H9 (cell line): ENCODE measurements at regions not wholly inside any gene's neighbourhood (a gene's known extent, or its start where the extent isn't known, plus 50 kb on each side); places are given as distances from the start of the nearest gene placed in this dataset.

Experiments
- DNase-seq: peaks from one replicate; pipeline ENCODE4 v3.0.0-alpha.2; 2017
- H2AFZ ChIP-seq: one replicate; pipeline ENCODE4 v1.6.1; 2013; ENCODE audit warnings: mild to moderate bottlenecking, low read length, control low read depth, moderate library complexity
- H2AK5ac ChIP-seq: 2 replicates; pipeline ENCODE4 v1.6.1; 2013; ENCODE audit warnings: low read length, control low read depth, mixed read lengths; ENCODE audit not compliant: insufficient read length
- H2BK120ac ChIP-seq: one replicate; pipeline ENCODE4 v1.6.1; 2013; ENCODE audit warnings: low read depth, mild to moderate bottlenecking, low read length, control low read depth, inconsistent platforms; ENCODE audit not compliant: poor library complexity, severe bottlenecking
- H2BK12ac ChIP-seq: 2 replicates; pipeline ENCODE4 v1.6.1; 2013; ENCODE audit warnings: low read length, control low read depth, mixed read lengths, low read depth; ENCODE audit not compliant: insufficient read length
- H2BK15ac ChIP-seq: 2 replicates; pipeline ENCODE4 v1.6.1; 2013; ENCODE audit warnings: low read depth, low read length, control low read depth
- H2BK20ac ChIP-seq: one replicate; pipeline ENCODE4 v1.6.1; 2013; ENCODE audit warnings: low read depth, mild to moderate bottlenecking, low read length, control low read depth, inconsistent platforms; ENCODE audit not compliant: poor library complexity, severe bottlenecking
- H2BK5ac ChIP-seq: 2 replicates; pipeline ENCODE4 v1.6.1; 2013; ENCODE audit warnings: low read length, control low read depth, mixed read lengths; ENCODE audit not compliant: insufficient read length
- H3K14ac ChIP-seq: 2 replicates; pipeline ENCODE4 v1.6.1; 2013; ENCODE audit warnings: low read length, control low read depth; ENCODE audit not compliant: insufficient read depth
- H3K18ac ChIP-seq: 2 replicates; pipeline ENCODE4 v1.6.1; 2013; ENCODE audit warnings: low read depth, mild to moderate bottlenecking, mixed read lengths, low read length, control low read depth; ENCODE audit not compliant: insufficient read length
- H3K23ac ChIP-seq: 2 replicates; pipeline ENCODE4 v1.6.1; 2013; ENCODE audit warnings: low read length, control low read depth, mixed read lengths, low read depth; ENCODE audit not compliant: insufficient read length
- H3K23me2 ChIP-seq: 2 replicates; pipeline ENCODE4 v1.6.1; 2013; ENCODE audit warnings: low read depth, mild to moderate bottlenecking, mixed read lengths, low read length, control low read depth; ENCODE audit not compliant: insufficient read length, poor library complexity, severe bottlenecking
- H3K27ac ChIP-seq: 2 replicates; pipeline ENCODE4 v1.5.1; 2013; ENCODE audit warnings: low read length, control low read depth, mixed read lengths, low read depth; ENCODE audit not compliant: insufficient read length
- H3K27me3 ChIP-seq: 2 replicates; pipeline ENCODE4 v1.6.1; 2013; ENCODE audit warnings: low read length, control low read depth, inconsistent platforms; ENCODE audit not compliant: insufficient read depth
- H3K4ac ChIP-seq: 2 replicates; pipeline ENCODE4 v1.6.1; 2013; ENCODE audit warnings: low read depth, mild to moderate bottlenecking, control low read depth, inconsistent platforms, low read length, moderate library complexity
- H3K4me1 ChIP-seq: 2 replicates; pipeline ENCODE4 v1.6.1; 2013; ENCODE audit warnings: low read length, control low read depth, inconsistent platforms; ENCODE audit not compliant: insufficient read depth
- H3K4me2 ChIP-seq: 2 replicates; pipeline ENCODE4 v1.6.1; 2013; ENCODE audit warnings: low read length, control low read depth, mixed read lengths; ENCODE audit not compliant: insufficient read length, insufficient read depth
- H3K56ac ChIP-seq: 2 replicates; pipeline ENCODE4 v1.6.1; 2013; ENCODE audit warnings: low read depth, mild to moderate bottlenecking, mixed read lengths, low read length, control low read depth; ENCODE audit not compliant: insufficient read length
- H3K79me1 ChIP-seq: 2 replicates; pipeline ENCODE4 v1.6.1; 2013; ENCODE audit warnings: low read depth, mild to moderate bottlenecking, moderate library complexity, low read length, control low read depth, inconsistent platforms; ENCODE audit not compliant: insufficient read depth, poor library complexity, severe bottlenecking
- H3K79me2 ChIP-seq: 2 replicates; pipeline ENCODE4 v1.6.1; 2013; ENCODE audit warnings: low read length, control low read depth, inconsistent platforms; ENCODE audit not compliant: insufficient read depth
- H3K9ac ChIP-seq: 2 replicates; pipeline ENCODE4 v1.6.1; 2013; ENCODE audit warnings: low read length, control low read depth, mixed read lengths; ENCODE audit not compliant: insufficient read length; ENCODE audit errors: extremely low read depth
- H3K9me3 ChIP-seq: one replicate; pipeline ENCODE4 v1.6.1; 2013; ENCODE audit warnings: low read depth, low read length, inconsistent platforms; ENCODE audit not compliant: control insufficient read depth
- H3T11ph ChIP-seq: one replicate; pipeline ENCODE4 v1.6.1; 2013; ENCODE audit warnings: mild to moderate bottlenecking, low read length, control low read depth, inconsistent platforms
- H4K20me1 ChIP-seq: one replicate; pipeline ENCODE4 v1.6.1; 2013; ENCODE audit not compliant: control insufficient read depth, insufficient read length, insufficient read depth
- H4K5ac ChIP-seq: 2 replicates; pipeline ENCODE4 v1.6.1; 2013; ENCODE audit warnings: low read depth, mild to moderate bottlenecking, mixed read lengths, low read length, control low read depth; ENCODE audit not compliant: insufficient read length
- H4K8ac ChIP-seq: replicated peaks from 2 replicates; pipeline ENCODE4 v1.6.1; 2013; ENCODE audit warnings: low read length, control low read depth, mixed read lengths, low read depth; ENCODE audit not compliant: insufficient read length
- H4K91ac ChIP-seq: 2 replicates; pipeline ENCODE4 v1.6.1; 2013; ENCODE audit warnings: low read depth, mild to moderate bottlenecking, moderate library complexity, mixed read lengths, low read length, control low read depth; ENCODE audit not compliant: insufficient read length
- H3K27ac Mint-ChIP-seq, 3 experiments: 2 replicates in 2 of 3; 3 replicates in 1 of 3; pipeline ENCODE4 v1.8.0; 2020 to 2021; ENCODE audit warnings: mixed read lengths in 3 of 3, mild to moderate bottlenecking in 1 of 3, moderate library complexity in 1 of 3
- H3K27me3 Mint-ChIP-seq: 2 replicates; pipeline ENCODE4 v1.8.0; 2021; ENCODE audit warnings: low read depth, mild to moderate bottlenecking, moderate library complexity, mixed read lengths
- H3K36me3 Mint-ChIP-seq, 3 experiments: 2 replicates in 2 of 3; 3 replicates in 1 of 3; pipeline ENCODE4 v1.8.0; 2020 to 2021; ENCODE audit warnings: low read depth in 3 of 3, mixed read lengths in 3 of 3; ENCODE audit not compliant: insufficient read depth in 1 of 3
- H3K4me1 Mint-ChIP-seq, 2 experiments: 2 replicates each; pipeline ENCODE4 v1.8.0; 2020; ENCODE audit warnings: mixed read lengths in 2 of 2
- H3K4me3 Mint-ChIP-seq, 2 experiments: 2 replicates in 1 of 2; 3 replicates in 1 of 2; pipeline ENCODE4 v1.8.0; 2020 to 2021; ENCODE audit warnings: mild to moderate bottlenecking in 2 of 2, mixed read lengths in 2 of 2, moderate library complexity in 1 of 2
- H3K9me3 Mint-ChIP-seq, 2 experiments: 2 replicates in 1 of 2; 3 replicates in 1 of 2; pipeline ENCODE4 v1.8.0; 2020; ENCODE audit warnings: mild to moderate bottlenecking in 2 of 2, mixed read lengths in 2 of 2, moderate library complexity in 1 of 2
- CTCF ChIP-seq: fragments of 200-600 bp; sonication (generic); conservative IDR thresholded peaks from 3 replicates; pipeline ENCODE4 v1.8.0; 2021; ENCODE audit warnings: antibody characterized with exemption, mild to moderate bottlenecking
- WGBS: extraction: QIAGEN DNeasy Blood & Tissue Kit; methylation state at CpG from one replicate; pipeline ENCODE4 v1.1.7; 2013; ENCODE audit warnings: missing lambda C conversion rate, low lambda C conversion rate, mixed read lengths; ENCODE audit not compliant: insufficient read length; ENCODE audit errors: extremely low coverage; 5-methylcytosine and 5-hydroxymethylcytosine counted together

GRCh38 chr1:79109445-79109844, 102.9 kb upstream of the ADGRL4 start:
- Mint-ChIP-seq H3K36me3 (no peaks in the 10 kb centered on the region; a peak in 2 of 7 replicates), H3K4me3 (no peak overlapping the region), H3K4me1 (no peaks in the 10 kb centered on the region), H3K9me3 (peaks cover 2 to 4% of the 10 kb centered on the region in 2 experiments; a peak in 1 of 5 replicates), H3K27me3 (no peaks in the 10 kb centered on the region), H3K27ac (no peak overlapping the region)
- no peaks in the 10 kb centered on the region for H3K9me3 ChIP-seq
- no peaks in the 10 kb centered on the region for H3K4me1 ChIP-seq
- no peak overlapping the region for H2BK15ac ChIP-seq
- no peak overlapping the region for H3K23ac ChIP-seq
- no peak overlapping the region for H4K8ac ChIP-seq
- no peak for DNase-seq
- H3K14ac ChIP-seq, result no peak overlapping the region
- no peak overlapping the region for H2AK5ac ChIP-seq
- H3K4me2 ChIP-seq, result no peak overlapping the region
- no peak overlapping the region for H2BK120ac ChIP-seq
- H2BK12ac ChIP-seq, result no peak overlapping the region
- no CpG with 5 or more reads among the region's 1 CpG for WGBS
- no peaks in the 10 kb centered on the region for H3K27me3 ChIP-seq
- no peaks in the 10 kb centered on the region for H3K23me2 ChIP-seq
- H3K18ac ChIP-seq, result no peak overlapping the region
- no peaks in the 10 kb centered on the region for H3K79me2 ChIP-seq
- no peaks in the 10 kb centered on the region for H3K79me1 ChIP-seq
- H2BK20ac ChIP-seq, result no peak overlapping the region
- TF ChIP-seq CTCF, result no peak
- no peak overlapping the region for H3T11ph ChIP-seq
- no peak overlapping the region for H3K9ac ChIP-seq
- no peak overlapping the region for H4K91ac ChIP-seq
- no peak overlapping the region for H2AFZ ChIP-seq
- H3K27ac ChIP-seq, result no peak overlapping the region
- H3K4ac ChIP-seq, result no peak overlapping the region
- no peak overlapping the region for H4K5ac ChIP-seq
- no peak overlapping the region for H3K56ac ChIP-seq
- H4K20me1 ChIP-seq, result no peaks in the 10 kb centered on the region
- no peak overlapping the region for H2BK5ac ChIP-seq
